Liver (tissue), 8 donors: ENCODE measurements at regions not wholly inside any gene's neighbourhood (a gene's known extent, or its start where the extent isn't known, plus 50 kb on each side); places are given as distances from the start of the nearest gene placed in this dataset.

Experiments used
- DNase-seq: peaks from one replicate; pipeline ENCODE4 v3.0.0-alpha.2; 2017; ENCODE audit warnings: low spot score
- H3K27ac ChIP-seq, 2 donors: one replicate each; pipeline ENCODE4 v1.7.0; 2013; ENCODE audit warnings: inconsistent platforms in 2 of 2, low read length in 2 of 2, control low read depth in 1 of 2, low read depth in 1 of 2, mild to moderate bottlenecking in 1 of 2
- H3K27me3 ChIP-seq, 4 donors: one replicate each; pipeline versions ENCODE4 v1.6.1 to v1.7.0; 2013; ENCODE audit warnings: low read length in 3 of 4, inconsistent platforms in 1 of 4, mild to moderate bottlenecking in 1 of 4, moderate library complexity in 1 of 4; ENCODE audit not compliant: control insufficient read depth in 4 of 4, insufficient read depth in 4 of 4
- H3K36me3 ChIP-seq, 4 donors: one replicate each; pipeline versions ENCODE4 v1.6.1 to v1.7.0; 2013; ENCODE audit warnings: low read length in 3 of 4, mild to moderate bottlenecking in 3 of 4, low read depth in 1 of 4, moderate library complexity in 1 of 4; ENCODE audit not compliant: control insufficient read depth in 4 of 4, insufficient read depth in 3 of 4
- H3K4me1 ChIP-seq, 4 donors: one replicate each; pipeline versions ENCODE4 v1.6.1 to v1.7.0; 2013; ENCODE audit warnings: low read length in 3 of 4, mild to moderate bottlenecking in 3 of 4, moderate library complexity in 1 of 4; ENCODE audit not compliant: control insufficient read depth in 4 of 4, insufficient read depth in 4 of 4
- H3K4me3 ChIP-seq, 3 donors: one replicate each; pipeline versions ENCODE4 v1.6.1 to v1.7.0; 2013; ENCODE audit warnings: low read length in 3 of 3, control low read depth in 1 of 3, low read depth in 1 of 3, mild to moderate bottlenecking in 1 of 3
- H3K9ac ChIP-seq, 2 donors: one replicate each; pipeline ENCODE4 v1.7.0; 2013; ENCODE audit warnings: low read length in 2 of 2, mild to moderate bottlenecking in 2 of 2, moderate library complexity in 2 of 2, control low read depth in 1 of 2, low read depth in 1 of 2
- H3K9me3 ChIP-seq, 4 donors: one replicate each; pipeline versions ENCODE4 v1.6.1 to v1.7.0; 2013; ENCODE audit warnings: low read length in 3 of 4; ENCODE audit not compliant: control insufficient read depth in 4 of 4
- ATF3 ChIP-seq: IDR thresholded peaks from 2 replicates; pipeline ENCODE4 v1.6.1; 2016; ENCODE audit warnings: antibody characterized with exemption
- CTCF ChIP-seq: fragments of 150-350 bp; IDR thresholded peaks from 2 replicates; pipeline ENCODE4 v1.5.1; 2017; ENCODE audit warnings: improper control_type of control experiment, low read depth, low read length; ENCODE audit not compliant: missing input control
- EGR1 ChIP-seq, 2 donors: IDR thresholded peaks; 2 replicates each; pipeline ENCODE4 v1.6.1; 2016 to 2018; ENCODE audit warnings: antibody characterized with exemption in 2 of 2, low read depth in 2 of 2
- FOXA1 ChIP-seq: IDR thresholded peaks from 2 replicates; pipeline ENCODE4 v1.6.1; 2016; ENCODE audit warnings: antibody characterized with exemption
- FOXA2 ChIP-seq: IDR thresholded peaks from 2 replicates; pipeline ENCODE4 v1.6.1; 2016; ENCODE audit warnings: antibody characterized with exemption
- GABPA ChIP-seq, 2 donors: IDR thresholded peaks in 1 of 2; conservative IDR thresholded peaks in 1 of 2; 2 replicates each; pipeline ENCODE4 v1.6.1; 2016; ENCODE audit warnings: antibody characterized with exemption in 2 of 2, mild to moderate bottlenecking in 1 of 2, moderate library complexity in 1 of 2
- HNF4G ChIP-seq: IDR thresholded peaks from 2 replicates; pipeline ENCODE4 v1.6.1; 2016; ENCODE audit warnings: antibody characterized with exemption
- JUND ChIP-seq, 2 donors: IDR thresholded peaks; 2 replicates each; pipeline ENCODE4 v1.6.1; 2016; ENCODE audit warnings: antibody characterized with exemption in 2 of 2
- MAX ChIP-seq: IDR thresholded peaks from 2 replicates; pipeline ENCODE4 v1.6.1; 2016; ENCODE audit warnings: antibody characterized with exemption
- NR2F2 ChIP-seq: IDR thresholded peaks from 2 replicates; pipeline ENCODE4 v1.6.1; 2016; ENCODE audit warnings: antibody characterized with exemption
- RAD21 ChIP-seq, 2 donors: IDR thresholded peaks; 2 replicates each; pipeline ENCODE4 v1.6.1; 2016; ENCODE audit warnings: antibody characterized with exemption in 2 of 2, mild to moderate bottlenecking in 2 of 2
- REST ChIP-seq: IDR thresholded peaks from 2 replicates; pipeline ENCODE4 v1.6.1; 2016; ENCODE audit warnings: antibody characterized with exemption, mild to moderate bottlenecking
- RXRA ChIP-seq, 2 donors: IDR thresholded peaks; 2 replicates each; pipeline ENCODE4 v1.6.1; 2017 to 2018; ENCODE audit warnings: antibody characterized with exemption in 2 of 2, mild to moderate bottlenecking in 1 of 2
- SP1 ChIP-seq: IDR thresholded peaks from 2 replicates; pipeline ENCODE4 v1.6.1; 2018; ENCODE audit warnings: antibody characterized with exemption, mild to moderate bottlenecking
- YY1 ChIP-seq: IDR thresholded peaks from 2 replicates; pipeline ENCODE4 v1.6.1; 2016; ENCODE audit warnings: antibody characterized with exemption, mild to moderate bottlenecking
- ZBTB33 ChIP-seq: IDR thresholded peaks from 2 replicates; pipeline ENCODE4 v1.6.1; 2016; ENCODE audit warnings: antibody characterized with exemption
- WGBS: extraction: QIAGEN DNeasy Blood & Tissue Kit; methylation state at CpG from one replicate; pipeline ENCODE4 v1.1.7; 2013; 5-methylcytosine and 5-hydroxymethylcytosine counted together
- donor health status: healthy.
- donor health status: healthy.
- donor health status: healthy.
- donor health status: healthy.
- donor health status: healthy.

- Histone ChIP-seq H3K9ac (no peak overlapping the region), H3K27me3 (no peaks in the 10 kb centered on the region), H3K36me3 (no peaks in the 10 kb centered on the region), H3K4me3 (no peak overlapping the region), H3K9me3 (peaks cover 9 to 16% (median 12%) of the 10 kb centered on the region in 4 donors), H3K4me1 (peaks cover 0 to 2% (median 0%) of the 10 kb centered on the region in 4 donors), H3K27ac (no peak overlapping the region)
- TF ChIP-seq RXRA (IDR thresholded peaks at IDR 0.05) = no peak
- no peak for TF ChIP-seq JUND (IDR thresholded peaks at IDR 0.05)
- no peak for TF ChIP-seq NR2F2
- no peak for TF ChIP-seq REST
- TF ChIP-seq HNF4G = no peak
- WGBS = 42% methylated on average over 1 of the region's 1 CpG
- no peak for DNase-seq
Observed at GRCh38 chr10:21195252-21195651, 298.1 kb upstream of the NEBL start.

- Histone ChIP-seq H3K36me3 (no peaks in the 10 kb centered on the region), H3K9ac (no peak overlapping the region), H3K27ac (no peak overlapping the region), H3K27me3 (no peaks in the 10 kb centered on the region), H3K9me3 (peaks cover 8 to 16% (median 12%) of the 10 kb centered on the region in 4 donors), H3K4me3 (no peak overlapping the region), H3K4me1 (peaks cover 0 to 2% (median 0%) of the 10 kb centered on the region in 4 donors)
- TF ChIP-seq SP1 (peak; percentile 8), NR2F2 (no peak)
- WGBS = 50% methylated on average over 5 of the region's 5 CpGs
- DNase-seq = no peak
Observed at GRCh38 chr10:21194510-21194993, 297.4 kb upstream of the NEBL start.

GRCh38 chr10:21193196-21193595, 296.1 kb upstream of the NEBL start:
- 82% methylated on average over 3 of the region's 3 CpGs for WGBS
- TF ChIP-seq YY1 = no peak
- TF ChIP-seq EGR1 (IDR thresholded peaks at IDR 0.05; ENCODE audit: low read depth in 2 of 2) = no peak
- no peak for TF ChIP-seq RXRA (IDR thresholded peaks at IDR 0.05)
- no peak for TF ChIP-seq FOXA2
- no peak for TF ChIP-seq GABPA (IDR thresholded peaks at IDR 0.05 in 1 of 2, conservative IDR thresholded peaks at IDR 0.05 in 1 of 2)
- no peak for TF ChIP-seq RAD21 (IDR thresholded peaks at IDR 0.05)
- no peak for TF ChIP-seq ZBTB33
- no peak for TF ChIP-seq FOXA1
- no peak for TF ChIP-seq ATF3
- TF ChIP-seq REST = no peak
- no peak for TF ChIP-seq MAX
- no peak for TF ChIP-seq CTCF
- no peak for TF ChIP-seq NR2F2
- no peak for TF ChIP-seq SP1
- no peak overlapping the region for H3K4me3 ChIP-seq
- no peaks in the 10 kb centered on the region for H3K27me3 ChIP-seq
- peaks cover 4 to 12% (median 9%) of the 10 kb centered on the region in 4 donors for H3K9me3 ChIP-seq
- H3K9ac ChIP-seq = no peak overlapping the region
- H3K36me3 ChIP-seq = no peaks in the 10 kb centered on the region
- peaks cover 0 to 2% (median 0%) of the 10 kb centered on the region in 4 donors for H3K4me1 ChIP-seq
- DNase-seq = no peak
- no peak overlapping the region for H3K27ac ChIP-seq
